SK-N-SH treated with all-trans-retinoic acid at 6 μM for 48 hours (cell line): ENCODE measurements at regions not wholly inside any gene's neighbourhood (a gene's known extent, or its start where the extent isn't known, plus 50 kb on each side); places are given as distances from the start of the nearest gene placed in this dataset.

Experiments
- BACH2 ChIP-seq: fragments of 250-450 bp; sonication (Bioruptor Pico); IDR thresholded peaks from 2 replicates; pipeline ENCODE4 v1.9.0; 2021; ENCODE audit warnings: mild to moderate bottlenecking, borderline replicate concordance
- ZNF8 ChIP-seq: fragments of 450-650 bp; formaldehyde crosslinking; IDR thresholded peaks from 2 replicates; pipeline ENCODE4 v1.5.0; 2020; ENCODE audit warnings: mild to moderate bottlenecking, moderate library complexity
- TF ChIP-seq, protein P1 (sequence below): fragments of 250-450 bp; sonication (Bioruptor Pico); IDR thresholded peaks from 2 replicates; pipeline ENCODE4 v1.8.0; 2020; ENCODE audit warnings: mild to moderate bottlenecking, moderate library complexity, borderline replicate concordance

DNA sequence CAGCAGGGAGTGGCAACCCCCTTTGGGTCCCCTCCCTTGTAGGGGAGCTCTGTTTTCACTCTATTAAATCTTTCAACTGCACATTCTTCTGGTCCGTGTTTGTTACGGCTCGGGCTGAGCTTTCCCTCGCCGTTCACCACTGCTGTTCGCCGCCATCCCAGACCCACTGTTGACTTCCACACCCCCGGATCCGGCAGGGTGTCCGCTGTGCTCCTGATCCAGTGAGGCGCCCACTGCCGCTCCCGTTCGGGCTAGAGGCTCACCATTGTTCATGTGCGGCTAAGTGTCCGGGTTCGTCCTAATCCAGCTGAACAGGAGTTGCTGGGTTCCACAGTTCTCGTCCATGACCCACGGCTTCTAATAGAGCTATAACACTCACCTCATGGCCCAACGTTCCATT lies 408.1 kb downstream of the KCNJ2 start:
- no peak for TF ChIP-seq BACH2 (CRISPR knock-in tag)
- TF ChIP-seq ZNF8 (CRISPR knock-in tag), result no peak
- TF ChIP-seq, protein P1, sequence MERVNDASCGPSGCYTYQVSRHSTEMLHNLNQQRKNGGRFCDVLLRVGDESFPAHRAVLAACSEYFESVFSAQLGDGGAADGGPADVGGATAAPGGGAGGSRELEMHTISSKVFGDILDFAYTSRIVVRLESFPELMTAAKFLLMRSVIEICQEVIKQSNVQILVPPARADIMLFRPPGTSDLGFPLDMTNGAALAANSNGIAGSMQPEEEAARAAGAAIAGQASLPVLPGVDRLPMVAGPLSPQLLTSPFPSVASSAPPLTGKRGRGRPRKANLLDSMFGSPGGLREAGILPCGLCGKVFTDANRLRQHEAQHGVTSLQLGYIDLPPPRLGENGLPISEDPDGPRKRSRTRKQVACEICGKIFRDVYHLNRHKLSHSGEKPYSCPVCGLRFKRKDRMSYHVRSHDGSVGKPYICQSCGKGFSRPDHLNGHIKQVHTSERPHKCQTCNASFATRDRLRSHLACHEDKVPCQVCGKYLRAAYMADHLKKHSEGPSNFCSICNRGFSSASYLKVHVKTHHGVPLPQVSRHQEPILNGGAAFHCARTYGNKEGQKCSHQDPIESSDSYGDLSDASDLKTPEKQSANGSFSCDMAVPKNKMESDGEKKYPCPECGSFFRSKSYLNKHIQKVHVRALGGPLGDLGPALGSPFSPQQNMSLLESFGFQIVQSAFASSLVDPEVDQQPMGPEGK (CRISPR knock-in tag), result no peak
